Effector memory CD8-positive, alpha-beta T cell (primary cell): ENCODE measurements at regions not wholly inside any gene's neighbourhood (a gene's known extent, or its start where the extent isn't known, plus 50 kb on each side); places are given as distances from the start of the nearest gene placed in this dataset.

Experiments used
- ATAC-seq: fragments of 150-1000 bp; cut with Tn5 transposase; replicated peaks from 2 replicates; pipeline ENCODE4 v1.10.0; 2021; ENCODE audit warnings: mild to moderate bottlenecking, moderate library complexity
- DNase-seq, 3 experiments: peaks; one replicate each; pipeline ENCODE4 v3.0.0; 2021
- H3K27ac Mint-ChIP-seq, 2 donors: one replicate each; pipeline ENCODE4 v1.8.0; 2022; ENCODE audit warnings: mild to moderate bottlenecking in 2 of 2, mixed read lengths in 2 of 2, moderate library complexity in 2 of 2
- H3K27me3 Mint-ChIP-seq, 2 donors: one replicate each; pipeline ENCODE4 v1.8.0; 2022; ENCODE audit warnings: mixed read lengths in 2 of 2
- H3K36me3 Mint-ChIP-seq: one replicate; pipeline ENCODE4 v1.8.0; 2022; ENCODE audit warnings: mild to moderate bottlenecking, moderate library complexity, mixed read lengths; ENCODE audit not compliant: insufficient read depth
- H3K4me1 Mint-ChIP-seq, 2 donors: one replicate each; pipeline ENCODE4 v1.8.0; 2022; ENCODE audit warnings: low read depth in 2 of 2, mixed read lengths in 2 of 2
- H3K4me3 Mint-ChIP-seq, 2 donors: one replicate each; pipeline ENCODE4 v1.8.0; 2022; ENCODE audit warnings: mild to moderate bottlenecking in 2 of 2, mixed read lengths in 2 of 2, moderate library complexity in 2 of 2
- H3K9me3 Mint-ChIP-seq, 2 donors: one replicate each; pipeline ENCODE4 v1.8.0; 2022; ENCODE audit warnings: mixed read lengths in 2 of 2

DNA sequence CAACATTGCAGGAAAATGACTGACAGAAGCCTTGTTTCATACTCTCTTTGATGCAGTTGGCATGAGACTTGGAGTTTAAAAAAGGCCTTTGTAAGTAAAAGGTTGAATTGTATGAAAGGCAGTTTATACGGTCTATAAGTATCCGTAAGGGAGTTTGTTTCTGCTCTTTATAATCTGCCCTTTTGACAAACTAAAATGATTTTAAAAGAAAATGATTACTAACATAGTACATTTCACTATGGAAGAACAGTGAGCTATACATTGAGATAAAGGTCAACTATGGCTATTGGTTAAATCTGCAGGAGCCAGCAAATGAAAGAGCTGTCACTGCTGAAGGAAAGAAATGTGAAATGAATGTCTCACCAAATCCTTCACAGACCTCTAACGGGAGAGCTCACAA, 296.1 kb upstream of the SLITRK6 start:
- Mint-ChIP-seq H3K4me3 (no peak overlapping the region), H3K4me1 (no peaks in the 10 kb centered on the region), H3K27me3 (no peaks in the 10 kb centered on the region), H3K27ac (no peak overlapping the region), H3K9me3 (peaks cover 0 to 5% of the 10 kb centered on the region in 2 donors), H3K36me3 (no peaks in the 10 kb centered on the region)
- ATAC-seq (no peak), DNase-seq (no peak)

- no peaks in the 10 kb centered on the region for H3K4me1 Mint-ChIP-seq
- no peak for ATAC-seq
- H3K27me3 Mint-ChIP-seq, result no peaks in the 10 kb centered on the region
- no peak for DNase-seq
- H3K9me3 Mint-ChIP-seq, result peaks cover 0 to 5% of the 10 kb centered on the region in 2 donors
- H3K27ac Mint-ChIP-seq, result no peak overlapping the region
- no peaks in the 10 kb centered on the region for H3K36me3 Mint-ChIP-seq
- no peak overlapping the region for H3K4me3 Mint-ChIP-seq
Measured at GRCh38 chr13:86090181-86090580, 291.0 kb upstream of the SLITRK6 start.

DNA sequence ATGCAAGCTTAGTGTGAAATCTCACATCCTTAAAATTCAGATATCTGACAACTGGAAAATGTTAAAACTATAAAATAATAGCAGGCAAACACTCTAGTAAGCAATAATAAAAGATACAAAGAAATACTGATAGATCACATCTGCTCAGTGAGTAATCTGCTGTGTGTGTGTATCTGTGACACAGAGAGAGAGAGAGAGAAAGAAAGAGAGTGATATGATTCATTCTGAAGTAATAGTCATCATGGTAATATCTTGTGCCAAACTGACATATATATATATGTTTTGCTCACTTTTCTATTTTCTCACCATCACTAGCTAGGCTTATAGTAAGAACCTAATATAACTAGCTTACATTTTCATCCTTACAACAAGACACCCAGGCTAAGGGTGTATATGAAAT, 288.0 kb upstream of the SLITRK6 start:
- peaks cover 0 to 3% of the 10 kb centered on the region in 2 donors for H3K9me3 Mint-ChIP-seq
- no peak for ATAC-seq
- H3K36me3 Mint-ChIP-seq, result no peaks in the 10 kb centered on the region
- no peak for DNase-seq
- H3K27ac Mint-ChIP-seq, result no peak overlapping the region
- H3K27me3 Mint-ChIP-seq, result no peaks in the 10 kb centered on the region
- no peaks in the 10 kb centered on the region for H3K4me1 Mint-ChIP-seq
- no peak overlapping the region for H3K4me3 Mint-ChIP-seq

DNA sequence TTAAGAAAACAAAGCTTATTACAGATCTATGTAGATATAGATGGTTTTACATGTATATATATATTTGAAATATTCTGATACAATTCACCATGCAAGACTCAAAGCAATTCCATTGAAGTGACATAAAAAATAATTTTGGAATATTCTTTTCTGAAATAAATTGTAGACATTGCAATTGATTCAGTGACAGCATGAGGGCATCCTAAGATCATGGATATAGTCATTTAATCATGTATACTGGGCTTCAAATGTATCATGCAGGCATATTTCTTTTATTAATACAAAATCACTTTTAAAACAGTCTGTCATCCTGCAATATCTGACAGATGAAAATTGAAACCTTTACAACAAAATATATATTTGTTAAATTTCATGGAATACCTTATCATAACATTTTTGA, 286.7 kb upstream of the SLITRK6 start:
- Mint-ChIP-seq H3K27ac (no peak overlapping the region), H3K4me1 (no peaks in the 10 kb centered on the region), H3K36me3 (no peaks in the 10 kb centered on the region), H3K4me3 (no peak overlapping the region), H3K27me3 (no peaks in the 10 kb centered on the region), H3K9me3 (peaks cover 0 to 7% of the 10 kb centered on the region in 2 donors)
- DNase-seq, result no peak
- no peak for ATAC-seq

- Mint-ChIP-seq H3K27ac (no peak overlapping the region), H3K9me3 (peaks cover 0 to 8% of the 10 kb centered on the region in 2 donors), H3K4me1 (no peaks in the 10 kb centered on the region), H3K36me3 (no peaks in the 10 kb centered on the region), H3K27me3 (no peaks in the 10 kb centered on the region), H3K4me3 (no peak overlapping the region)
- ATAC-seq (no peak), DNase-seq (no peak)
Measured at GRCh38 chr13:86082121-86082520, 282.9 kb upstream of the SLITRK6 start.

DNA sequence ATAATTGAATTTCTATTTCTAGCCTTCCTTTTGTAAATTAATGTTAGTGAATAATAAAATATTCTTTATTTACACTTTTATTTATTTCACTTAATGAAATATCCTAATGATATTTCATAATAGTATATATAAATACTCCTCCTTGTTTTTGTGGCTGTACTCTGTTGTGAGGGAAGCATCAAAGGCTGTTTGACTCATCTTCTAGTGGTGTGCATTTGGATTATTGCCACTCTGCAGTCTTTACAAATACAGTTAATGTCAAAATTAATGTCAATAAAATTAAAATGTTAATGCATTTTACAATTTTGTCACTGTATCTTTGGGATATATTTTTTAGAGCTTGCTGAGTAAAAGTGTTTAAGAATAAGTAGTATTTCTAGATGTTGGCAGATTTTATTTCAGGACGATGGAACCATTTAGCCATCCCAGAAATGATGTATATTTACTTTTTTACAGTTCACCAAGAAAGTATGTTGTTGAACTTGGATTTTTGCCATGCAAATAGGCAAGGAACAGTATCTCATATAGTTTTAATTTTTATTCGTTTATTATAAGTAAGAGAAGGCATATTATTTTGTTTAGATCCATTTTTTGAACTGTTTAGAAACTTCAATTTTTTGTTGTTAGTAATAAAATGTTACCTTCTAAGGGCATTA, 281.2 kb upstream of the SLITRK6 start:
- DNase-seq (no peak), ATAC-seq (no peak)
- no peaks in the 10 kb centered on the region for H3K4me1 Mint-ChIP-seq
- H3K27ac Mint-ChIP-seq, result no peak overlapping the region
- peaks cover 0 to 8% of the 10 kb centered on the region in 2 donors for H3K9me3 Mint-ChIP-seq
- H3K36me3 Mint-ChIP-seq, result no peaks in the 10 kb centered on the region
- no peaks in the 10 kb centered on the region for H3K27me3 Mint-ChIP-seq
- no peak overlapping the region for H3K4me3 Mint-ChIP-seq

DNA sequence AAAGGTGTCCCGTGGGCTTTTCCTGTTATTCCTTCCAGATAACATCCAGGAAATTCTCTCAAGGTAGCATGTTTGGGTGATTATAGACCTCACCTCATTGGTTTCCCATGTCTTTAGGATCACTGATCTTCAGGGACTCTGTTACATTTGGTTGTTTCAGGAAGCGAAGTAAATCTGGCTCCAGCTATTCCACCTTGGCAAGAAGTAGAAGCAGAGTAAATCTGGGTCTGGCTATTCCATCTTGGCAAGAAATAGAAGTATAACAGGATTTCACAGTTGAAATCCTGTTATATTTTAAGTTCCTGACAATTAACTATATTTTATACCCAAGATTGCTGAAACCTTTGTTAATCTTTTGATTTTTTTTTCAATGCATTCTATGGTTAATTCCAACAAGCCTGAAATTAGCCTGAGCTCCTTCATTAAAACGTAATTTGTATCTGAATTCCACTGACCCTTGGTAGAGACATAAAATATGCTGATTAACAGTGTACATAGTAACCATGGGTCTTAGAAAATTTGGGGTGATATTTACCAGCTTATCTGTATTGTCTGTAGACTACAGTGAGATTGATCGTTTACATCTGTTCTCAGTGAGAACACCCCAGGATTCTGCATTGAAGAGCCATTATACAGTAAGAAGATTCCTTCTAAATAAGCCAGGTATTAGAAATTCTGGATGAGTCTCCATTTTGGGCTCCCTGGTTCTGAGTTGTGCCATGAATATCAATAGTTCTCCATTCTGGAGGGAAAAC, 267.6 kb upstream of the SLITRK6 start:
- DNase-seq (no peak), ATAC-seq (no peak)
- H3K4me1 Mint-ChIP-seq, result no peaks in the 10 kb centered on the region
- H3K36me3 Mint-ChIP-seq, result no peaks in the 10 kb centered on the region
- no peak overlapping the region for H3K27ac Mint-ChIP-seq
- peaks cover 4 to 7% of the 10 kb centered on the region in 2 donors for H3K9me3 Mint-ChIP-seq
- no peaks in the 10 kb centered on the region for H3K27me3 Mint-ChIP-seq
- no peak overlapping the region for H3K4me3 Mint-ChIP-seq

DNA sequence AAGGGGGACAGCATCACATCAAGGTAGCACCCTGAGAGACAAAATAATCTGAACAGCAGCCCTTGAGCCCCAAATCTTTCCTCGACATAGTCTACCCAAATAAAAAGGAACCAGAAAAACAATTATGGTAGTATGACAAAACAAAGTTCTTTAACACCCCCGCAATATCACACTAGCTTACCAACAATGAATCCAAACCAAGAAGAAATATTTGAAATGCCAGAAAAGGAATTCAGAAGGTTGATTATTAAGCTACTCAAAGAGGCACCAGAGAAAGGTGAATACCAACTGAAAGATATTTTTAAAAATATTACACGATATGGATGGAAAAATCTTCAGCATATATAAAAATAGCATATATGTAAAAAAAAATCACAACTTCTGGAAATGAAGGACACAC, 252.9 kb upstream of the SLITRK6 start:
- H3K9me3 Mint-ChIP-seq, result peaks cover 6 to 22% of the 10 kb centered on the region in 2 donors
- H3K36me3 Mint-ChIP-seq, result no peaks in the 10 kb centered on the region
- H3K27me3 Mint-ChIP-seq, result no peaks in the 10 kb centered on the region
- no peak for DNase-seq
- H3K4me1 Mint-ChIP-seq, result no peaks in the 10 kb centered on the region
- no peak for ATAC-seq
- no peak overlapping the region for H3K4me3 Mint-ChIP-seq
- no peak overlapping the region for H3K27ac Mint-ChIP-seq

GRCh38 chr13:86051134-86052103, 252.2 kb upstream of the SLITRK6 start:
- no peaks in the 10 kb centered on the region for H3K36me3 Mint-ChIP-seq
- H3K27me3 Mint-ChIP-seq, result no peaks in the 10 kb centered on the region
- peaks cover 6 to 22% of the 10 kb centered on the region in 2 donors for H3K9me3 Mint-ChIP-seq
- H3K4me1 Mint-ChIP-seq, result no peaks in the 10 kb centered on the region
- ATAC-seq (no peak), DNase-seq (no peak)
- no peak overlapping the region for H3K4me3 Mint-ChIP-seq
- H3K27ac Mint-ChIP-seq, result no peak overlapping the region

- H3K36me3 Mint-ChIP-seq, result peaks cover 3% of the 10 kb centered on the region
- H3K27me3 Mint-ChIP-seq, result no peaks in the 10 kb centered on the region
- H3K27ac Mint-ChIP-seq, result no peak overlapping the region
- ATAC-seq (no peak), DNase-seq (no peak)
- no peak overlapping the region for H3K4me3 Mint-ChIP-seq
- H3K4me1 Mint-ChIP-seq, result no peaks in the 10 kb centered on the region
- peaks cover 0 to 10% of the 10 kb centered on the region in 2 donors for H3K9me3 Mint-ChIP-seq
Measured at GRCh38 chr13:86038490-86038889, 239.3 kb upstream of the SLITRK6 start.

DNA sequence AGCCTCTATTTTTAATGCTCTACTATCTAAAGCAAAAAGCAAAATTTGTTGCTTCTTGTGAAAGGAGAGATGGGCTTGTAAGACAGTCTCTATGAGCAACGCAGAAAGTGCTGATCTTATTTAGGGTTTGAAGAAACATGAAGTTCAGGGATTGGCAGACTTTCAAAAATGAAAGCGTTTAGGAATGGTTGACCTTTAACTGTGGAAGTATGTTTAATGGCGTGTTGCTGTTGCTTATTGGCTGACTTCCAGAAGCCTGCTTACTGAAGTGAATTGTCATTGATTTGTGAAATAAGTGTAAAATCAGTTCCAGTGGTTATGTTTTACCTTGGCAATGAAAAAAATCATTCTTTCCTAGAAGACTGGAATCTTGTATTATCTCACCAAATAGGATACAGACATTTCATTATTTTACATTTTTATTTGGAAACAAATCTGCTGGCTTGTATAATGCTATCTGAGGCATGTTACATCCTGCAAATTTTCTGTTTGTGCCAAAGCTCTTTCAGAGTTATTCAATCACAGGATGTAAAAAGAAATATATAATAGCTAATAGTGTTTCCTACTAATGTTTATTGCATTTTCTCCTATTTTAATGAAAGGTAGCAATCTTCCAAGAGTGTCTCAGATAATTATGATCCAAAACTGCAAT, 221.3 kb upstream of the SLITRK6 start:
- H3K27ac Mint-ChIP-seq, result no peak overlapping the region
- H3K4me3 Mint-ChIP-seq, result no peak overlapping the region

DNA sequence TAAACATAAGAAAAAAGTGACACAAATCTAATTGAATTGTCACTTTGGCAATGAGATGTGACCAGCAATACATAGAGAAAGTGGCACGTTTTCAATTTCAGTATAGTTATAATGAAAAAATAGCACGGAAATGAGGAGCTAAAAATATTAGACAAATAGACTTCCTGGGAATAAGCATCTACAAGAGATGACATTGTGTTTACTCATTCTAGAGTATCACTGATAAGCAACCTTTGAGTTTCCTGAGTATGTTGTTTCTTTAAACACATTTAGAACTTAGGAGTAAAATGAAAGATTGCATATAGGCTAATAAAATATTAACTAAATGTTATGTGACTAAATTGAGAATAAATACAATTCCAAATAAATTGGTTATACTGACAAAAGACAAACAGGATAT, 207.1 kb upstream of the SLITRK6 start:
- H3K27me3 Mint-ChIP-seq, result no peaks in the 10 kb centered on the region
- H3K4me3 Mint-ChIP-seq, result no peak overlapping the region
- DNase-seq (no peak), ATAC-seq (no peak)
- no peak overlapping the region for H3K27ac Mint-ChIP-seq
- peaks cover 2 to 8% of the 10 kb centered on the region in 2 donors for H3K9me3 Mint-ChIP-seq
- H3K36me3 Mint-ChIP-seq, result no peaks in the 10 kb centered on the region
- H3K4me1 Mint-ChIP-seq, result no peaks in the 10 kb centered on the region

More for the DNA sequence above, 221.3 kb upstream of the SLITRK6 start:
- Mint-ChIP-seq H3K9me3 (peaks cover 0 to 4% of the 10 kb centered on the region in 2 donors), H3K27me3 (no peaks in the 10 kb centered on the region), H3K36me3 (no peaks in the 10 kb centered on the region), H3K4me1 (no peaks in the 10 kb centered on the region)
- ATAC-seq (no peak), DNase-seq (no peak)

GRCh38 chr13:86003029-86003428, 203.8 kb upstream of the SLITRK6 start:
- Mint-ChIP-seq H3K27me3 (no peaks in the 10 kb centered on the region), H3K4me3 (no peak overlapping the region), H3K27ac (no peak overlapping the region), H3K4me1 (no peaks in the 10 kb centered on the region), H3K9me3 (no peaks in the 10 kb centered on the region), H3K36me3 (no peaks in the 10 kb centered on the region)
- ATAC-seq (no peak), DNase-seq (no peak)
